ENCODE measurements at regions not wholly inside any gene's neighbourhood (a gene's known extent, or its start where the extent isn't known, plus 50 kb on each side); places are given as distances from the start of the nearest gene placed in this dataset.

DNA sequence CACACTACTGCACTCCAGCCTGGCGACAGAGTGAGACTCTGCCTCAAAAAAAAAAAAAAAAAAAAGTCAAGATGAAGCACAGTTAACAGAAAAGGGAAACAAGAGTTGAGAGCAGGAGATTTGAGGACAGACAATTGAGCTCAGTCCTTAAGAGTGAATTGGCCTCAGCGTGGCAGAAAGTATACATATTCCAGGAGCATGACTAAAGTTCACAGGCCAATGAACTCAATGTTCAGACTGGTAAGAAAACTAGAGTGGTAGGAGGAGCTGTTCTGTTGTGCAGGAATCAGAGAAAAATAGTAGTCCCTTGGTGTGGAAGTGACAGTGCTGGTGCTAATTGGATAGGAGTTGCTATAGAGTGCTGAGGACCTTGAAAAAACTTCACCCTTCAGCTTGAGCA lies 60.0 kb downstream of the NRN1 start:
- DNase-seq: no peak

DNA sequence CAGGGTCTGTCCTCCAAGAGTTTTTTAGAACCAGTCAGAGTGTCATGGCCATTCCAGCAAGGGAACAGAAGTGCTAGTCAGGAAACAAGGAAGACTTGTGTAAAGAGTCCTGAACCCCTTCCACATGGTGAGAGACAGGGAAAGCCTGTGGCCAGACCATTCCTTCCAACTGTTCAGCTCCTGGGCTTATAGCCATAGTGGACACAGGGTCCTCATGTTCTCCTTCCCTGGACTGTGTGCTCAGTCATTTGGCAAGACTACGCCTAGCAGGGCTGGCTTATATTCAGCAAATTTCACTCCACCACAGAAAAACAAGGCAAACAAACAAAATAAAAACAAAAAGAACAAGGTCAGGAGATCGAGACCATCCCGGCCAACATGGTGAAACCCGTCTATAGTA lies 60.5 kb downstream of the NRN1 start:
- DNase-seq: no peak

DNA sequence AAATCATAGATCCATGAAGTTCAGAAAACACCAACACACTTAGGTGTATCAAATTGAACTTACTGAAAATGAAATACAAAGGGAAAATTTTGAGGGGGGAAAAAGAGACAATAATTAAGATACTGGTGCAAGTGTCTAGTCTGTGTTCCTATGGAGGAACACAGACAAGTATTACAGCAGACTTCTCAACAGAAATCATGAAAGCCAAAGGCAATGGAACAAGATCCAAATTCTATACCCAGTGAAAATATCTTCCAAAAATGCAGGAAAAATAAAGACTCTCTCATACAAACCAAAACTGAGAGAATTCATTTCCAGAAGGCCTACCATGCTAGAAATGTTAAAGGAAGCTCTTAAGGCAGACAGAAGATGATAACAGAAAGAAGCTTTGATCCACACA lies 63.1 kb downstream of the NRN1 start:
- DNase-seq: no peak

DNA sequence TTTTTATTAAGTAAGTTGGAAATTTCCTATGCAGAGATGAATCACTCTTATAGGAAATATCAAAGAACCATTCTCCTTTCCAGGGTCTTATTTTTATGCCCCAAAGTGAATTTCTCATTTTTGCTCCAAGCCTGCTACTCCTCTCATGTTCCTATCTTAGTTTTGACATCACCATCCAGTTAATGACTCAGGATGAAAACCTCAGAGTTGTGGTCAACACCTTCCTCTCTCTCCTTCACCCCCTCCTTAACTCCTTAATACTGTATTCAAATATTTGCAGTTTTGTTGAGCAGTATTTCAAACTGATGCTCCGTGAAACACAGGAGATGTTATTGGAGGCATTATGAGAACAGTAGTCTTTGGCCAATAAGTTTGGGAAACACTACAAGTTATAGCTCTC lies 64.1 kb downstream of the NRN1 start:
- no peak for DNase-seq

DNA sequence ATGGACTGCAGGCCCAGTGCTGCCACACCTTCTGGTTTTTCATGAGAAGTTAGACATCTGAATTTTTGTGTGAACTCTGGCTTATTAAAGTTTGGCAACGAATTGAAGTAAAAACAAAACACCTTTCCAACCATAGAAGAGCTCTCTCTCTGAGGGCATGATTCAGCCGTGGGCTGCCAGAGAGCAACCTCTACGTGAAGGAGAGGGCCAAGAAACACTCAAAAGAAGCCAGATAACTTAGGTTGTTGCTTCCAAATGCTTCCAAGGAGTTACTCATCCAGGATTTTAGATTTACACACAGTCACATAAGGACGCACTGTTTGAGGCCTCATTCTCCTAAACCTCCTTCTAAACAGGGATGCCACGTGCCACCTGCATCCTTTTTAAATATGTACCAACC lies 65.5 kb downstream of the NRN1 start:
- DNase-seq: no peak

DNA sequence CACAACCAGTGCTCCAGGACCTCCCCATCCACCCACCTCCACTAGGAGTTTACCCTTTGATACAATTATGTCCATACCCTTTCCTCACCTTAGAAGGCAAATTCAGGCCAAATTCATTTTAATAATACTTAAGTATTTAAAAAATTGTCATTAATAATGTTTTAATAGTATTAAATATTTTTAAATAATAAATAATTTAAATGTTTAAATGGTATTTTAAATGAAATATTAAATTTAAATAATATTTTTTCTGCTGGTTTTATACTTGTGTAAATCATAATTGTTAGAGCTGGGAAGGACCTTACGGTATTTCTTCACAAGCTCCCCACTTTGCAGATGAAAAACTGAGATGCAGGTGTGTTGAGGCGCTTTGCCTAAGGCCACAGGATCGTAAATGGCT lies 67.8 kb downstream of the NRN1 start:
- no peak for DNase-seq

DNA sequence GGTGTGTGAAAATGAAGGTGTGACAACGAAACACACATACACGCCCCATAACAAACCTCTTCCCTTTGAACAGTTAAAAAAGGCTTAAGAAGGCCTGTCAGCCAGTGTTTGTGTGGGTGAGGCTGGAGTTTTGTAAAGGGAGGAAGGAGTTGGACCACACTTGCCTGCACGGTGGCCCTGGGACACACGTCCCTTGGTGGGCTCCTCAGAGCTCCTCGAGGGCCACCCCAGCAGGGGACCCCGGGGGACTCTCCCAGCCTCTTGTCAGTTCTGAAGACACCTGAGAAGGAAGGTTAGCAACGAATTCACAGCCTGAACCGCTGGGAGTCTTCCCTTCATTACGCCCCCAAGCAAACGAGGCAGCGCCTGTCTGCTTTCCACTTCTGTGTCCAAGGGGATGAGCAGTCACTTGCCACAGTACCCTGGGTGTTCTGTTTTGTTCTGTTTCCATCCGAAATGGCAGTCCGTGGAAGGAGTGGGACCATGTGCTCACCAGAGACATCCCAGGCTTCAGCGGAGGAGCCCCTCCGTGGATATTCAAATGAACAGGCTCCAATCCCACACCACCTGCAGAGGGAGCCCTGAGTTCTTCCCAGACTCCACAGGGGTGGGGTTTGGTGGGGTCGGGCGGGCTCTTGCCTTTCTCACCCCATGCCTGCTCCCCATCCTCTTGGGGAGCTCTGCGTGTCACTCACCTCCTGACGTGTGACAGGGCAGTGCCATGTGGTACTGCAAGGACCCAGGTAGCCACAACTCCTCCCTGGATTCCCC lies 68.6 kb downstream of the NRN1 start:
- DNase-seq: no peak

DNA sequence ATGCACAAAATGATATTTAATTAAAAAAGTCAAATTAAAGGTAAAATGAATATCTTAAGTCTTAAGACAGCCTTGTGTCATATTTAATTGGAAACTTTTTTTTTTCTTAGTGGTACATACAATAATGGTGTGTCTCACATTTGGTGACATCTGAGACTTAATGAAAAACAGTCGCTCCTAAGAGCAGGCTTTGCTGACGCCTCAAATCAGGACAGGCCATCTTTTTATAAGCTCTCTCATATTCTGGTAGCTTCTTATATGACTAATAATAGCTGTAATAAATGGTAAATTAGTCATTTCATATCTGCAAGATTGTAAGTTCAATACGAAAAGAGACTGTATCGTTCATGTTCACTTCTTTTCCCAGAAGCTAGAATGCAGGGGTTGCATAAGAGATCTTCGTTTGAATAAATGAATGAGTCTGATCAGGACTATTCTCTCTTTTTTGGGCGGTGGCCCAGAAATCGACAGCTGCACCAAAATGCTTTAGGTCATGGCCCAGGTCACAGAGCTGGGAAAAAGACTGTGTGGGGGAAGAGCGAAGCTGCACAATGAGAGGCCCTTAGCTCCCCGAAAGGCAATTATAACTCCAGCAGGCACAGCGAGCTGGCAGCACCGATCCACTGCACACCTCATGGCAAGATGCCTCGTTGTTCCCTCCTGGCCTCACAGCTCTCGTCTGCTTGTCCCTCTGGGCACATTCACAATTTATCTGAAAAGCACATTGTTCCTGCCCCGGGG lies 69.4 kb downstream of the NRN1 start:
- DNase-seq: no peak

DNA sequence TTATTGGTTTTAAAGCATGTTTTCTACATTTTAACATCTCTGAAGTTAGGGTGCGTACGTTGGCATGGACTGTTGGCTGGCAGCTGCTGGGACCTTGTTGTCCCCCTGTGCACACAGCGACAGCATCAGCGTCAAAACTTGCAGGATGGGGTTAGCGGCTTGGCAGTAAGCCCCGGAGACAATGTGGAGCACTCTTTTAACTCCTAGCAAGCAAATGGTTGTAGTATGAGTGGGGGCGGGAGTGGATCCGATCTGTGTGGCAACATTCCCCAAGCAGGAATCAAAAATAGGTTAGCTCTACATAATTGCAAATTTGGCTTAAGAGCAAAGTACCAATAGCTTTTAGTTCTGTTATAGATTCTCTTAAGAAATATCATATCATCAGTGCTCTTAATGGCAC lies 70.1 kb downstream of the NRN1 start:
- no peak for DNase-seq

DNA sequence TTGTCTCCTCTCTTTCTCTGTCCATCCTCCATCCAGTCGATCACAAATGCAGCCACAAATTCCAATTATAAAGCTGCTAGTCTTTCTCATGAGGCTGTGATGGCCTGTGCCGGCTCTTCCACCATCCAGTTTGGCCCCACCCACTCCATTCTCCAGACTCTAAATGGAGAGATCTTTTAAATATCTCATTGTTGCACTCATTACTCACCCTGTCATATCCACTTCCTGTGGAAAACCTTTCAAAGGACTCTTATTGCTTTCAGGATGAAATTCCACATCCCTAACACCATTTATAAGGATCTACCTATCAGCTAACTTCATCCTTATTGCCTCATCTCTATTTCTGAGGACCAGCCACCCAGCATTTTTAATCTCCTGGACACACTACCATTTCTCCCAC lies 70.6 kb downstream of the NRN1 start:
- DNase-seq: no peak

DNA sequence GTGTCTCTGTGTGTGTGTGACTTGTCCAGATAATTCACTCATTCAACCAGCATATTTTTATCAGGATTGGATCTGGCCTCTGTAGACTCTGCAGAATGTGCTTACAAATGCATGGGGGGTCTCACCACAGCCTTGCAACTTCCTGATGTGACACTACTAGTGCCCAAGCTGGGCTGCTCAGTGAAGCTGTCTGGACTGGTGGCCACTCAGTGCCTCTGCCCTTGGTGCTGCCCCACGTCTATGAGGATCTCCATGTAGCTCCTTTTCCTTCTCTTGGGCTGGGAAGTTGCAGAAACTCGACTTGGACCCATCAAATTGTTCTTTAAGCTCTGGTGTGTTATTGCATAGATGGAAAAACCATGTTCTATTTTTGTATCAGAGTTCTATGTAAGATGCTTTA lies 75.8 kb downstream of the NRN1 start:
- no peak for DNase-seq

DNA sequence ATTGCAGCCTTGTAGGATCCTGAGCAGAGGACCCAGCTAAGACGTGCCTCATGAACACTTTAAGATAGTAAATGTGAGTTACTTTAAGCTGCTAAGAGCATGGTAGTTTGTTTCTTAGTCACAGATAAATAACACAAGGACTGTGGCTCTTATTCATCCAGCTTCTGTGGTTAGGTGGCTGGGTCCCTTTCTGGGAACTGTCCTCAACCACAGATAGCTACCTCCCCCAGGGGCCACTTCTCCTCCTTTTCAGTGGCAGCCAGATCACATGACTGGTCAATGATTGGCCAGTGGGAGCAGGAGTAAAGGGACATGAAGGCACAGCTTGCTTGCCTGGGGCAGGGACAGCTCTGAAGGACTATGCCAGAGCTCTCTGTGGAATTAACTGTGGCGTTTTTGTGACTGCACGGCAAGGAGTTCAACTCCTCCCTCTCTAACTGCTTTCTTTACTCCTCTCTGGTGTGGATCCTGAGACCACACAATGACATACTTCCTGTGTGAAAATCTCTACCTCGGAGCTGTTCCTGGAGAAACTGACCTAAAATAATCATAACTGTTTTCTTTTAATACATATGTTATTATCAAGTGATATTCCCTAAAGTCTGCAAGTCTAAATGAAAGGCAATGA lies 76.5 kb downstream of the NRN1 start:
- no peak for DNase-seq

DNA sequence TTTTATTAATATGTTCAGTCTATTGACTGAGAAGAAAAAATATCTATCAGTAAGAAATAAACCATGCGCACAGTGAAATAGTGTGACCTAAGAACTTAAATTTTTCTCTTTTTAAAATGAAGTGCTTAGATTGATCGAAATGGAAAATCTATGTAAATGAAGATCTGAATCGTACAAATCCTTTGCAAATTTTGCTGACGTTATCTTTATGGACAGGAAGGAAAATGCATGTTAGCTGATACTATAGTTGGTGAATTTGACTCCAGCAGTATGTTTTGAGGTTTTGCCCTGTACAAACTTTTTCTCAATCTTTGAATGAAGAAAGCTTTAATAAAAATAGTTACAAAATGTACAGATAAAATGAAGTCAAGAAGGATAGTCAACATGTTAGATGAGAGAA lies 82.9 kb downstream of the NRN1 start:
- DNase-seq: no peak

DNA sequence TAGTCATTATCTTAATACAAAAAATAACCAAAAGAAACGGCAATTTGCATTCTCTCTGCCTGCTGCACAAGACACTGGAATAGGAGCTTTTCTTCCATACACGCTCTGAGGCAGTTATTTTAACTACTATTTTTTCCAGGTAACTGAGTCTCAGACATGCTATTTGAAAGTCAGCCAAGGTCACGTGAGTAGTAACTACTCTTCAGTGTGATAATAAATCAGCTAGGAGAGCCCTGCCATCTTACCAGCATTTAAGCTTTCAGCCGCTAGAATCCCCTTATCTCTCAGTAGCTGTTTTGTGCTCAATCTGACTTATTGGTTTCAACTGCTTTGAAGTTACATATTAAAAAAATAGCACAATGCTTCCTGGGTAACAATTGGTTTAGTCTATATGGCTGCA lies 84.5 kb downstream of the NRN1 start:
- no peak for DNase-seq

DNA sequence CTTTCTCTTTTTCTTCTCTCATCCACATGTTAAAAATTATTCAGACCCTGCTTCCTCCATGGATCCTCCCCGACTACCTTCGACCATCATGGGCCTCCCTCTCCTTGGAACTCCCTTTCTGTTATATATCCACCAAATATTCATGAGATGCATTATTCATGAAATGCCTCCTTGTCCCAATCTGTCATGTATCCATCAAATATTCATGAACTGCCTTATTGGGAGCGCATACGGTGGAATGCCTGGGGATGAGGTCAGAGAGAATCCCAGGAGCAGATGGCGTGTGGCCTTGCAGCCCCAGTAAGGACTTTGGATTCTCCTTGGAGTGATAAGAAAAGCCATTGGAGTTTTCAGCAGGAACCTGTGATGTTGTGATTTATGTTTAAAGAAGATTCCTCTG lies 97.0 kb downstream of the NRN1 start:
- no peak for DNase-seq

DNA sequence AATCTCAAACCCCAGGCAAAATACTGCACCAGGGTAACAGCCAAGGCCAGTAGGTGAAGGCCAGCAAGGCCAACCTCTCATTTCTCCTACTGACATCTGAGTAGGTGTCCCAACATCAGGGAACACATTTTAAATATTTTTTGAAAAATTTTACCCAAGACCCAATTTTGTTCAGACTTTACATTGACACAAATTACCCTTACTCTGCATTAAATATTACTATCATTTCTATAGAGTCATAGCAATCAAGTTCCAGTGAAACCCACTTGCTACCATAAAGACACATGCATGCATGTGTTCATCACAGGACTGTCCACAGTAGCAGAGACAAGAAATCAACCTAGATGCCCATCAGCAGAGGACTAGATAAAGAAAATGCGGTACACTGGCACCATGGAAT lies 99.9 kb downstream of the NRN1 start:
- DNase-seq: no peak

DNA sequence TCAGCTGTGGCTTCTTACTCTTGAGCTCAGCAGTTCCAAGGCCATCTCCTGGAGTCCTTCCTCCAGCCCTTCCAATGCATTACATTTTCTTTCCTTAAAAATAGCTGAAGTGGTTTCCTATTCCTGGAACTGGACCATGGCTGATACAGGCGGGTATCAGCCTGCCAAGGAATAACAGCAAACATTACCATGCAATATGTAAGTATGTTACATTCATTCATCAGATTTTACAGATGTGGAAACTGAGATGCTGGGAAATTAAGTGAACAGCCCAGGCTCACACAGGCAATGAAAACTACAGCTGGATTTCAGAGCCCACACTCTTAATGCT lies 100.4 kb downstream of the NRN1 start:
- no peak for DNase-seq

DNA sequence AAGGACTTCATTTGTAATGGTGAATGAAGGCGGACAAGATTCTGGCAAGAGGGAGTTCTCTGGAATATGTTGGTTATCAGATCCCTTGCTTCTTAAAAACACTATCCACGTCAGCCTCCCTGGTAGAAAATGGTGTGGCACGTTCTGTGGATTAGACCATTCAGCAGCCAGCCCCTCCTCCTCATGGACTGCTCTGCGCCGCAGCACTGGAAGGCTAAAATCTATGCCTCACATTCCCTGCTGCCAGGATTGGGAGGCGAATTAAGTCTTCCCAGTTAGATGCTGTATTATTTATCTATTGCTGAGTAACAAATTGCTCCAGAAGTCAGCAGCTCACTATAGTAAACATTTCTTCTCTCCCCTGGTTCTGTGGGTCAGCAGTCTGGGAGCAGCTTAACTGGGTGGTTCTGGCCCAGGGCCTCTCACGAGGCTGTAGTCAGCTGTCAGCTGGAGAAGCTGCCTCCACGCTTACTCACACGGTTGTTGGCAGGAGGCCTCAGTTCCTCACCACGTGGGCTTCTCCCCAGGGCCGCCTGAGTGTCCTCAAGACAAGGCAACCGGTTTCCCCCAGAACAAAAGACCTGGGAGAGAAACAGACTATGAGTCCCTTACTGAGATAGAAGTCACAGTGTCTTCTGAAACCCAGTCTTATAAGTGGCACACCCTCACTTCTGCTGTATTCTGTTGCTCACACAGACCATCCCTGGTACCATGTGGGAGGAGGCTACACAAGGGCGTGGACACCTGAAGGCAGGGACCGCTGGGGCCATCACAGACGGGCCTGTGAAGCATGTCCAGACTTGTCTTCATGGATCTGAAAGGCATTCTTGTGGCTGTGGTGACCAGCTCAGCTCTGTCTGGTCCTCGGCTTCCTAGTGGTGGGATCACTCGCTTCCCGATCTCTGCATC lies 101.0 kb downstream of the NRN1 start:
- peak; percentile 24 for DNase-seq

DNA sequence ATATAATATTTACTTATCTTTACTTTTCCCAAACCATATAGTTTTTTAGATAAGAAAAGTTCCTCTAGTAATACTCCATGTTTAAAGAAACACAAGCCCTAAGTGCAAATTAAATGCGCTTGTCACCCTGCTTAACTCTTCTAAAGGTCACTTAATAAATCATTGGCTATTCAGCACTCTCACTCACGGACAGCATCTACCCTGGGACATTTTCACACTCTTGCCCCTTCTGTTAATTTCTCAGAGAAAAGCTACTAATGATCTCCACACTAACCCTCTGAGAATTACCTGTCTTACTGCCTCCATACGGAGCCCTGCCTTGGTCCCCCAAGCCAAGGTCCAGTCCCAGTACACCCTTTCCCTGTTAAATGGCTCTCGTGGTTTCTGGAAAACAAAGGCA lies 102.2 kb downstream of the NRN1 start:
- DNase-seq: no peak

DNA sequence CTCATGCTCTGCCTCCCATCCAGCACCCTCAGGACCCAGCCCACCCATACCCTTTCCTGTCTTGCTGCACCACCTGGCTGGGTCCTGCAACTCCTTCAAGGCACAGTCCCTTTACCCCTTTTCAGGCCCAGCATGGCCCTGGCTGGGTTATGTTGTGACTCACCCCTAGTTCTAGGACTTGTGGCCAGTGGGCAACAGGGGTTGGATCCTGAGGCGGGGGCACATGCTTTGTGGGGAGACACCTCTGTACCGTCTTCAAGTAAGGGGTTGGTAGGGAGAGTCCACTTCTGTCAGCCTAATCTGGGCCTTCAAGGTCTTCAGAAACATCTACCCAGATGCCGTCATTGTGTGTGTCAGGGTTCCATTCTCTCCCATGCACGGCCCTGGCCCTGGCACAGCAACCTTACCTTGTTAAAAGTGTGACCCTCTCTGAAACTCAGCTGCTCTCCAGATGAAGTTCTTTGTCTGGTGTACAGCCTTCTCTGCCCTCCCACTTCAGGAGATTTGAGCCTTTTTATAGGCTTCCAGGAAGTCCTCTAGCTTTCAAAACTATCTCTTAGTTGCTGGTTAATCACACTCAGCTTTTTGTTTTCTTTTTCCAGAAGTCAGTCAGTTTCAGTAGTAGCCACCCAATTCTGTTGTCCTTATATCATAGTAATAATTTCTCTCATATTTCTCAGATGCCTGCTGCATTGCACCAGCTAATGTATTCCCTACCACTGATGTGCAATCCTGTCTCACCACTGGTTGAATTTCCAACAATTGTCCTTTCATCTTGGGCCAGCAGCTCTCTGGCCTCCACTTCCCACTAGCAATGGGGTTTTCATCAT lies 107.3 kb downstream of the NRN1 start:
- DNase-seq: no peak

DNA sequence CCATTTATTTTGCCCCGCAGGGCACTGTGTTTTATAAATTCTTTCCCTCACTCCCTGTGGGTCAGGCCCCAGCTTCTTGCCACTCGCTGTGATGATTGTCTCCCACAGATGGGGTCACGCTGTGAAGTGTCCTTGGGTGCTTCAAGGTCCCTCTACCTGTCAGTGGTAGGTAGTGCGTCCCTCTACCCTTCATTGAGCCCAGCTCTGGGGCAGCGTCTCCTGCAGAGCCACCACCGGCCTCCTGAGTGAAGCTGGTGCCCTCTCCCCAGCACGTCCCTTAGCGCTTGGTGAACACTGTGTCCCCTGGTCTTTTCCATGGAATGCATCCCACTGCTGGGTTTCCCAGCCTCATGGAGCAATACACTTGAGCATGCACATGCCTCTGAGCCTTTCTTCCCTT lies 108.2 kb downstream of the NRN1 start:
- no peak for DNase-seq

DNA sequence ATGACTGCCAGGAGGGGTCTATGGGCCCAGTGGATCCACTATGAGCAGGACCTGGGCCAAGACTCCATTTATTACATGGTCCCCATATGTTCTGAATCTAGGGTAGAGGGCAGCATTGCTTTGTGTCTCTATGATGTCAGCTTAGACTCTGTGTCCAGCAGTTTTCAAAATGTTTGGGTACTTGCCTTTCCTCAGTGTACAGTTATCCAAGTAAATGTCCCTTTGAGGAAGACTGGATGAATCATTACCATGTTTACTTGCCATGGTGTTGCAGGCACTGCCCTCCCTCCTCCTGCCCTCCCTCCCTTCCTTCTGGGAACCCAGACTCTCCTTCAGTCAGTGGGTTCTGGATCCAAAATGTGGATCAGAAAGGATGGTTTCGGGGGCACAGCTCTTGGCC lies 108.6 kb downstream of the NRN1 start:
- no peak for DNase-seq

All from NCI-H1436 (cell line).